Mesothelial cell of epicardium (in vitro differentiated cells): ENCODE measurements at regions not wholly inside any gene's neighbourhood (a gene's known extent, or its start where the extent isn't known, plus 50 kb on each side); places are given as distances from the start of the nearest gene placed in this dataset.

ENCODE experiments used
- DNase-seq, 2 experiments: peaks; one replicate each; pipeline ENCODE4 v3.0.0; 2021; ENCODE audit warnings: low spot score in 2 of 2; ENCODE audit not compliant: unreplicated experiment in 2 of 2
- H3K27ac Mint-ChIP-seq: 2 replicates; pipeline ENCODE4 v1.8.0; 2021; ENCODE audit warnings: mixed read lengths
- H3K27me3 Mint-ChIP-seq: 2 replicates; pipeline ENCODE4 v1.8.0; 2021; ENCODE audit warnings: low read depth, mixed read lengths
- H3K36me3 Mint-ChIP-seq: 2 replicates; pipeline ENCODE4 v1.8.0; 2021; ENCODE audit warnings: mixed read lengths
- H3K4me1 Mint-ChIP-seq: 2 replicates; pipeline ENCODE4 v1.8.0; 2021; ENCODE audit warnings: mixed read lengths
- H3K4me3 Mint-ChIP-seq: 2 replicates; pipeline ENCODE4 v1.8.0; 2021; ENCODE audit warnings: mild to moderate bottlenecking, moderate library complexity, mixed read lengths
- H3K9me3 Mint-ChIP-seq: 2 replicates; pipeline ENCODE4 v1.8.0; 2021; ENCODE audit warnings: mixed read lengths
- CTCF ChIP-seq: fragments of 200-600 bp; sonication (generic); IDR thresholded peaks from one replicate; pipeline ENCODE4 v1.5.0; 2021; ENCODE audit warnings: antibody characterized with exemption; ENCODE audit not compliant: unreplicated experiment

GRCh38 chr10:10294881-10295529, 722.7 kb upstream of the CELF2 start:
- TF ChIP-seq CTCF, result no peak
- Mint-ChIP-seq H3K27ac (no peak overlapping the region), H3K4me3 (no peak overlapping the region), H3K4me1 (peaks cover 11% of the 10 kb centered on the region), H3K36me3 (no peaks in the 10 kb centered on the region), H3K27me3 (peaks cover 2% of the 10 kb centered on the region), H3K9me3 (peaks cover 6% of the 10 kb centered on the region)
- no peak for DNase-seq

- TF ChIP-seq CTCF, result no peak
- H3K36me3 Mint-ChIP-seq, result no peaks in the 10 kb centered on the region
These were observed 722.1 kb upstream of the CELF2 start for GRCh38 chr10:10295537-10295936.

GRCh38 chr10:10302689-10303088, 715.0 kb upstream of the CELF2 start:
- Mint-ChIP-seq H3K27me3 (no peaks in the 10 kb centered on the region), H3K36me3 (no peaks in the 10 kb centered on the region), H3K4me3 (no peak overlapping the region), H3K9me3 (no peaks in the 10 kb centered on the region), H3K27ac (no peak overlapping the region), H3K4me1 (no peaks in the 10 kb centered on the region)
- no peak for TF ChIP-seq CTCF
- no peak for DNase-seq

More at GRCh38 chr10:10295537-10295936, 722.1 kb upstream of the CELF2 start:
- Mint-ChIP-seq H3K27ac (no peak overlapping the region), H3K4me1 (peaks cover 11% of the 10 kb centered on the region), H3K4me3 (no peak overlapping the region), H3K9me3 (peaks cover 6% of the 10 kb centered on the region), H3K27me3 (peaks cover 2% of the 10 kb centered on the region)
- no peak for DNase-seq

- no peaks in the 10 kb centered on the region for H3K27me3 Mint-ChIP-seq
- no peaks in the 10 kb centered on the region for H3K9me3 Mint-ChIP-seq
- no peak for DNase-seq
- no peak overlapping the region for H3K27ac Mint-ChIP-seq
- TF ChIP-seq CTCF, result no peak
- peaks cover 7% of the 10 kb centered on the region for H3K4me1 Mint-ChIP-seq
- no peak overlapping the region for H3K4me3 Mint-ChIP-seq
- H3K36me3 Mint-ChIP-seq, result no peaks in the 10 kb centered on the region
These were observed 710.6 kb upstream of the CELF2 start for GRCh38 chr10:10307036-10307435.

GRCh38 chr10:10307551-10307950, 710.1 kb upstream of the CELF2 start:
- Mint-ChIP-seq H3K27ac (no peak overlapping the region), H3K9me3 (no peaks in the 10 kb centered on the region)

More at GRCh38 chr10:10307551-10307950, 710.1 kb upstream of the CELF2 start:
- no peaks in the 10 kb centered on the region for H3K27me3 Mint-ChIP-seq
- H3K36me3 Mint-ChIP-seq, result no peaks in the 10 kb centered on the region
- H3K4me1 Mint-ChIP-seq, result peaks cover 10% of the 10 kb centered on the region
- TF ChIP-seq CTCF, result no peak
- H3K4me3 Mint-ChIP-seq, result no peak overlapping the region
- no peak for DNase-seq
